Endothelial cell of umbilical vein (primary cell): ENCODE measurements at regions not wholly inside any gene's neighbourhood (a gene's known extent, or its start where the extent isn't known, plus 50 kb on each side); places are given as distances from the start of the nearest gene placed in this dataset.

ENCODE experiments used
- BruUV-seq: library from RNA; stranded (reverse); fragments of 400-500 nt; replicated peaks from 2 replicates; lab custom pipeline; 2021; lab: Mats Ljungman, UMichigan
- CTCF ChIA-PET: fragments of 300-600, 350-600 bp; sonication (Branson Sonifier 250); formaldehyde crosslinking; loops from one replicate; lab custom pipeline; 2021; ENCODE audit warnings: antibody characterized with exemption, inconsistent platforms; lab: Charles Lee
- POLR2A ChIA-PET: fragments of 300-600, 350-600 bp; sonication (Branson Sonifier 250); formaldehyde crosslinking; loops from one replicate; lab custom pipeline; 2021; ENCODE audit warnings: antibody characterized with exemption, inconsistent platforms; lab: Charles Lee
- DNase-seq: peaks from one replicate; pipeline ENCODE4 v3.0.0-alpha.2; 2011; ENCODE audit warnings: low read depth, low spot score
- FAIRE-seq: peaks from 2 replicates; lab custom pipeline; 2011; peaks lifted over from hg19 to GRCh38; lab: Jason Lieb, UNC
- H2AFZ ChIP-seq: 2 replicates; pipeline ENCODE4 v1.6.0; 2012; ENCODE audit warnings: low read depth, low read length, control low read depth, inconsistent platforms
- H3K27ac ChIP-seq: 2 replicates; pipeline ENCODE4 v1.5.1; 2011; ENCODE audit warnings: low read depth, mild to moderate bottlenecking, control low read depth, low read length, moderate library complexity; ENCODE audit not compliant: insufficient read depth
- H3K27me3 ChIP-seq, 2 experiments: 2 replicates each; pipeline versions ENCODE4 v1.6.0 to v1.6.1; 2011; ENCODE audit warnings: low read length in 2 of 2, mixed read lengths in 1 of 2; ENCODE audit not compliant: control insufficient read depth in 2 of 2, insufficient read depth in 2 of 2
- H3K36me3 ChIP-seq, 2 experiments: 2 replicates in 1 of 2; 3 replicates in 1 of 2; pipeline ENCODE4 v1.5.1; 2011; ENCODE audit warnings: low read length in 2 of 2, mild to moderate bottlenecking in 1 of 2, moderate library complexity in 1 of 2; ENCODE audit not compliant: control insufficient read depth in 2 of 2, insufficient read depth in 2 of 2; ENCODE audit errors: extremely low read depth in 1 of 2
- H3K4me1 ChIP-seq: 3 replicates; pipeline ENCODE4 v1.5.1; 2011; ENCODE audit warnings: mild to moderate bottlenecking, low read length; ENCODE audit not compliant: control insufficient read depth, insufficient read depth; ENCODE audit errors: extremely low read depth
- H3K4me2 ChIP-seq: 2 replicates; pipeline ENCODE4 v1.6.1; 2011; ENCODE audit warnings: low read length, control low read depth, mixed read lengths; ENCODE audit not compliant: insufficient read depth
- H3K4me3 ChIP-seq, 3 experiments: fragments of 200-600 bp in 1 of 3; sonication (generic), shearing (Covaris generic) in 1 of 3; replicated peaks in 1 of 3; 2 replicates each; pipeline ENCODE4 v1.5.1; 2011 to 2016; ENCODE audit warnings: control low read depth in 3 of 3, low read length in 3 of 3, mild to moderate bottlenecking in 2 of 3, inconsistent platforms in 1 of 3, low read depth in 1 of 3, moderate library complexity in 1 of 3; ENCODE audit not compliant: insufficient read depth in 1 of 3
- H3K79me2 ChIP-seq: 2 replicates; pipeline ENCODE4 v1.6.0; 2012; ENCODE audit warnings: low read length, inconsistent platforms; ENCODE audit not compliant: control insufficient read depth, insufficient read depth
- H3K9ac ChIP-seq: replicated peaks from 2 replicates; pipeline ENCODE3; 2011; ENCODE audit warnings: low read length, control low read depth; ENCODE audit not compliant: insufficient read depth; ENCODE audit errors: extremely low read depth
- H3K9me1 ChIP-seq: replicated peaks from 3 replicates; pipeline ENCODE4 v1.6.0; 2011; ENCODE audit warnings: mild to moderate bottlenecking, low read length; ENCODE audit not compliant: control insufficient read depth, insufficient read depth; ENCODE audit errors: extremely low read depth
- H3K9me3 ChIP-seq: replicated peaks from 2 replicates; pipeline ENCODE4 v1.5.1; 2012; ENCODE audit warnings: low read length, inconsistent platforms; ENCODE audit not compliant: control insufficient read depth, insufficient read depth
- H4K20me1 ChIP-seq: replicated peaks from 2 replicates; pipeline ENCODE3; 2011; ENCODE audit warnings: mild to moderate bottlenecking, low read length; ENCODE audit not compliant: control insufficient read depth, insufficient read depth; ENCODE audit errors: extremely low read depth
- CTCF ChIP-seq, 2 donors: IDR thresholded peaks; 1 replicate in 1 of 2; 2 replicates in 1 of 2; pipeline ENCODE4 v1.5.1; 2011; ENCODE audit warnings: low read length in 2 of 2, mild to moderate bottlenecking in 2 of 2, moderate library complexity in 2 of 2, control low read depth in 1 of 2, inconsistent platforms in 1 of 2, low read depth in 1 of 2; ENCODE audit not compliant: insufficient read depth in 1 of 2; ENCODE audit errors: extremely low read depth in 1 of 2
- EZH2 ChIP-seq: IDR thresholded peaks from 2 replicates; pipeline ENCODE4 v1.6.1; 2012; ENCODE audit warnings: borderline replicate concordance, low read depth, mild to moderate bottlenecking, moderate library complexity, low read length, inconsistent platforms; ENCODE audit not compliant: severe bottlenecking
- FOS ChIP-seq: IDR thresholded peaks from 2 replicates; pipeline ENCODE4 v1.6.1; 2011; ENCODE audit warnings: mild to moderate bottlenecking, low read length, moderate library complexity, borderline replicate concordance; ENCODE audit not compliant: insufficient read depth
- GATA2 ChIP-seq: IDR thresholded peaks from 2 replicates; pipeline ENCODE4 v1.7.0; 2011; ENCODE audit warnings: low read depth, mild to moderate bottlenecking, moderate library complexity, mixed read lengths, low read length; ENCODE audit not compliant: insufficient read length, insufficient read depth
- JUN ChIP-seq: IDR thresholded peaks from 2 replicates; pipeline ENCODE4 v1.6.1; 2011; ENCODE audit warnings: borderline replicate concordance, low read depth; ENCODE audit not compliant: insufficient read length, insufficient read depth
- MAX ChIP-seq: IDR thresholded peaks from 2 replicates; pipeline ENCODE4 v1.6.1; 2011; ENCODE audit not compliant: insufficient read depth, insufficient read length
- MYC ChIP-seq: IDR thresholded peaks from one replicate; pipeline ENCODE4 v1.6.1; 2011; ENCODE audit warnings: mild to moderate bottlenecking, low read depth, low read length
- POLR2A ChIP-seq: IDR thresholded peaks from 2 replicates; pipeline ENCODE4 v1.6.1; 2012; ENCODE audit warnings: low read depth, mild to moderate bottlenecking, control low read depth, low read length
- POLR2AphosphoS5 ChIP-seq: IDR thresholded peaks from 2 replicates; pipeline ENCODE4 v1.6.1; 2012; ENCODE audit warnings: low read depth, mild to moderate bottlenecking, control low read depth, low read length, moderate library complexity; ENCODE audit not compliant: insufficient read depth
- dilution Hi-C: fragments of 300-500 bp; cut with MboI; formaldehyde crosslinking; loops from one replicate; pipeline ENCODE4 v1.15.0; 2019; ENCODE audit warnings: low sequenced_read_pairs; ENCODE audit not compliant: extremely low pct_ligation_motif_present
- intact Hi-C: fragments of 100-400 bp; cut with micrococcal nuclease; formaldehyde crosslinking; loops from one replicate; pipeline ENCODE4 v1.10.0; 2022

GRCh38 chr6:140697585-140697984 is 1323.1 kb upstream of the CITED2 start:
- Histone ChIP-seq H3K27me3 (no peaks in the 10 kb centered on the region), H2AFZ (no peak overlapping the region), H3K36me3 (no peaks in the 10 kb centered on the region), H3K27ac (no peak overlapping the region), H3K4me1 (no peaks in the 10 kb centered on the region), H3K79me2 (no peaks in the 10 kb centered on the region), H3K4me2 (no peak overlapping the region), H3K9ac (no peak overlapping the region), H4K20me1 (no peaks in the 10 kb centered on the region), H3K4me3 (no peak overlapping the region), H3K9me1 (no peaks in the 10 kb centered on the region), H3K9me3 (no peaks in the 10 kb centered on the region)
- dilution Hi-C loops (no loop called here), intact Hi-C loops (no loop called here)
- ChIA-PET CTCF (no interaction called here), POLR2A (no interaction called here)
- no peak for DNase-seq
- FAIRE-seq: no peak
- BruUV-seq: no TSS peak
- TF ChIP-seq CTCF (IDR thresholded peaks at IDR 0.05; ENCODE audit: extremely low read depth in 1 of 2, insufficient read depth in 1 of 2, low read depth in 1 of 2, low read length in 2 of 2): no peak
- no peak for TF ChIP-seq POLR2AphosphoS5
- TF ChIP-seq POLR2A: no peak
- no peak for TF ChIP-seq FOS
- no peak for TF ChIP-seq GATA2
- no peak for TF ChIP-seq MYC
- TF ChIP-seq MAX: no peak
- TF ChIP-seq JUN: no peak
- no peak for TF ChIP-seq EZH2
